ENCODE measurements at regions not wholly inside any gene's neighbourhood (a gene's known extent, or its start where the extent isn't known, plus 50 kb on each side); places are given as distances from the start of the nearest gene placed in this dataset.

GRCh38 chr5:57804505-57804904, 321.9 kb upstream of the ACTBL2 start:
- no peak for DNase-seq
- Mint-ChIP-seq H3K9me3 (peaks cover 0 to 5% (median 0%) of the 10 kb centered on the region in 5 donors), H3K27me3 (no peaks in the 10 kb centered on the region), H3K4me3 (no peak overlapping the region), H3K36me3 (no peaks in the 10 kb centered on the region), H3K4me1 (no peaks in the 10 kb centered on the region), H3K27ac (no peak overlapping the region)
- no peaks in the 10 kb centered on the region for H3K4me1 ChIP-seq (ENCODE audit: insufficient read depth, low read length)
- ChIA-PET CTCF (no interaction called here), POLR2A (no interaction called here)
- H3K27ac ChIP-seq (ENCODE audit: low read depth, low read length) = no peak overlapping the region
- H3K4me3 ChIP-seq (ENCODE audit: low read length) = no peak overlapping the region
- no peaks in the 10 kb centered on the region for H3K27me3 ChIP-seq (ENCODE audit: insufficient read depth, low read length, poor library complexity, severe bottlenecking)
- H3K9me3 ChIP-seq (ENCODE audit: low read length) = no peaks in the 10 kb centered on the region
- no peaks in the 10 kb centered on the region for H3K36me3 ChIP-seq (ENCODE audit: insufficient read depth, low read length)

GRCh38 chr5:57804007-57804444, 321.4 kb upstream of the ACTBL2 start:
- Mint-ChIP-seq H3K27ac (no peak overlapping the region), H3K36me3 (no peaks in the 10 kb centered on the region), H3K9me3 (peaks cover 0 to 5% (median 0%) of the 10 kb centered on the region in 5 donors), H3K4me3 (no peak overlapping the region), H3K4me1 (no peaks in the 10 kb centered on the region), H3K27me3 (no peaks in the 10 kb centered on the region)
- no peak for DNase-seq
- Histone ChIP-seq H3K36me3 (ENCODE audit: insufficient read depth, low read length) (no peaks in the 10 kb centered on the region), H3K27me3 (ENCODE audit: insufficient read depth, low read length, poor library complexity, severe bottlenecking) (no peaks in the 10 kb centered on the region), H3K9me3 (ENCODE audit: low read length) (no peaks in the 10 kb centered on the region), H3K27ac (ENCODE audit: low read depth, low read length) (no peak overlapping the region), H3K4me1 (ENCODE audit: insufficient read depth, low read length) (no peaks in the 10 kb centered on the region), H3K4me3 (ENCODE audit: low read length) (no peak overlapping the region)
- POLR2A ChIA-PET = no interaction called here
- CTCF ChIA-PET = no interaction called here

- DNase-seq = no peak
- no peak overlapping the region for H3K27ac ChIP-seq (ENCODE audit: low read depth, low read length)
- Mint-ChIP-seq H3K4me1 (no peaks in the 10 kb centered on the region), H3K9me3 (peaks cover 0 to 8% (median 0%) of the 10 kb centered on the region in 5 donors), H3K4me3 (no peak overlapping the region), H3K27ac (no peak overlapping the region), H3K36me3 (no peaks in the 10 kb centered on the region), H3K27me3 (no peaks in the 10 kb centered on the region)
- POLR2A ChIA-PET = no interaction called here
- H3K4me3 ChIP-seq (ENCODE audit: low read length) = no peak overlapping the region
- no peaks in the 10 kb centered on the region for H3K36me3 ChIP-seq (ENCODE audit: insufficient read depth, low read length)
- CTCF ChIA-PET = no interaction called here
- no peaks in the 10 kb centered on the region for H3K9me3 ChIP-seq (ENCODE audit: low read length)
- no peaks in the 10 kb centered on the region for H3K27me3 ChIP-seq (ENCODE audit: insufficient read depth, low read length, poor library complexity, severe bottlenecking)
- H3K4me1 ChIP-seq (ENCODE audit: insufficient read depth, low read length) = no peaks in the 10 kb centered on the region
These were observed 319.5 kb upstream of the ACTBL2 start for GRCh38 chr5:57802131-57802530.

- H3K4me1 Mint-ChIP-seq = no peaks in the 10 kb centered on the region
- ChIA-PET CTCF (no interaction called here), POLR2A (no interaction called here)
- H3K27ac Mint-ChIP-seq = no peak overlapping the region
- no peaks in the 10 kb centered on the region for H3K9me3 ChIP-seq (ENCODE audit: low read length)
- no peak for DNase-seq
- H3K4me3 ChIP-seq (ENCODE audit: low read length) = no peak overlapping the region
- no peaks in the 10 kb centered on the region for H3K27me3 ChIP-seq (ENCODE audit: insufficient read depth, low read length, poor library complexity, severe bottlenecking)
- H3K4me3 Mint-ChIP-seq = no peak overlapping the region
- no peaks in the 10 kb centered on the region for H3K4me1 ChIP-seq (ENCODE audit: insufficient read depth, low read length)
- H3K9me3 Mint-ChIP-seq = peaks cover 0 to 4% (median 0%) of the 10 kb centered on the region in 5 donors
- H3K27me3 Mint-ChIP-seq = no peaks in the 10 kb centered on the region
- no peak overlapping the region for H3K27ac ChIP-seq (ENCODE audit: low read depth, low read length)
- H3K36me3 Mint-ChIP-seq = no peaks in the 10 kb centered on the region
- H3K36me3 ChIP-seq (ENCODE audit: insufficient read depth, low read length) = no peaks in the 10 kb centered on the region
These were observed 312.6 kb upstream of the ACTBL2 start for GRCh38 chr5:57795203-57795602.

GRCh38 chr5:57791875-57792274, 309.3 kb upstream of the ACTBL2 start:
- H3K4me3 ChIP-seq (ENCODE audit: low read length) = no peak overlapping the region
- no peaks in the 10 kb centered on the region for H3K36me3 Mint-ChIP-seq
- H3K27ac ChIP-seq (ENCODE audit: low read depth, low read length) = no peak overlapping the region
- no peaks in the 10 kb centered on the region for H3K4me1 ChIP-seq (ENCODE audit: insufficient read depth, low read length)
- H3K4me3 Mint-ChIP-seq = no peak overlapping the region
- CTCF ChIA-PET = no interaction called here
- POLR2A ChIA-PET = no interaction called here
- H3K9me3 ChIP-seq (ENCODE audit: low read length) = no peaks in the 10 kb centered on the region
- no peak overlapping the region for H3K27ac Mint-ChIP-seq
- no peak for DNase-seq
- no peaks in the 10 kb centered on the region for H3K27me3 Mint-ChIP-seq
- no peaks in the 10 kb centered on the region for H3K36me3 ChIP-seq (ENCODE audit: insufficient read depth, low read length)
- H3K9me3 Mint-ChIP-seq = peaks cover 0 to 3% (median 0%) of the 10 kb centered on the region in 5 donors
- H3K27me3 ChIP-seq (ENCODE audit: insufficient read depth, low read length, poor library complexity, severe bottlenecking) = no peaks in the 10 kb centered on the region
- no peaks in the 10 kb centered on the region for H3K4me1 Mint-ChIP-seq

- H3K27ac Mint-ChIP-seq = no peak overlapping the region
- no peaks in the 10 kb centered on the region for H3K36me3 Mint-ChIP-seq
- H3K27me3 ChIP-seq (ENCODE audit: insufficient read depth, low read length, poor library complexity, severe bottlenecking) = no peaks in the 10 kb centered on the region
- ChIA-PET POLR2A (no interaction called here), CTCF (no interaction called here)
- no peaks in the 10 kb centered on the region for H3K4me1 Mint-ChIP-seq
- no peak for DNase-seq
- H3K27ac ChIP-seq (ENCODE audit: low read depth, low read length) = no peak overlapping the region
- H3K4me3 Mint-ChIP-seq = no peak overlapping the region
- H3K4me1 ChIP-seq (ENCODE audit: insufficient read depth, low read length) = no peaks in the 10 kb centered on the region
- H3K36me3 ChIP-seq (ENCODE audit: insufficient read depth, low read length) = no peaks in the 10 kb centered on the region
- no peaks in the 10 kb centered on the region for H3K27me3 Mint-ChIP-seq
- no peaks in the 10 kb centered on the region for H3K9me3 ChIP-seq (ENCODE audit: low read length)
- H3K4me3 ChIP-seq (ENCODE audit: low read length) = no peak overlapping the region
- peaks cover 0 to 3% (median 0%) of the 10 kb centered on the region in 5 donors for H3K9me3 Mint-ChIP-seq
These were observed 303.3 kb upstream of the ACTBL2 start for GRCh38 chr5:57785946-57786345.

GRCh38 chr5:57784121-57784520, 301.5 kb upstream of the ACTBL2 start:
- Mint-ChIP-seq H3K4me1 (no peaks in the 10 kb centered on the region), H3K27me3 (no peaks in the 10 kb centered on the region), H3K4me3 (no peak overlapping the region), H3K9me3 (no peaks in the 10 kb centered on the region), H3K36me3 (no peaks in the 10 kb centered on the region), H3K27ac (no peak overlapping the region)
- no peak overlapping the region for H3K4me3 ChIP-seq (ENCODE audit: low read length)
- CTCF ChIA-PET = no interaction called here
- H3K9me3 ChIP-seq (ENCODE audit: low read length) = no peaks in the 10 kb centered on the region
- POLR2A ChIA-PET = no interaction called here
- H3K27ac ChIP-seq (ENCODE audit: low read depth, low read length) = no peak overlapping the region
- no peaks in the 10 kb centered on the region for H3K36me3 ChIP-seq (ENCODE audit: insufficient read depth, low read length)
- H3K4me1 ChIP-seq (ENCODE audit: insufficient read depth, low read length) = no peaks in the 10 kb centered on the region
- no peak for DNase-seq
- no peaks in the 10 kb centered on the region for H3K27me3 ChIP-seq (ENCODE audit: insufficient read depth, low read length, poor library complexity, severe bottlenecking)

GRCh38 chr5:57783693-57784092, 301.1 kb upstream of the ACTBL2 start:
- no peaks in the 10 kb centered on the region for H3K27me3 Mint-ChIP-seq
- ChIA-PET CTCF (no interaction called here), POLR2A (no interaction called here)
- H3K36me3 Mint-ChIP-seq = no peaks in the 10 kb centered on the region
- no peaks in the 10 kb centered on the region for H3K9me3 ChIP-seq (ENCODE audit: low read length)
- H3K4me3 ChIP-seq (ENCODE audit: low read length) = no peak overlapping the region
- H3K4me3 Mint-ChIP-seq = no peak overlapping the region
- H3K4me1 ChIP-seq (ENCODE audit: insufficient read depth, low read length) = no peaks in the 10 kb centered on the region
- no peak overlapping the region for H3K27ac ChIP-seq (ENCODE audit: low read depth, low read length)
- H3K9me3 Mint-ChIP-seq = no peaks in the 10 kb centered on the region
- no peaks in the 10 kb centered on the region for H3K27me3 ChIP-seq (ENCODE audit: insufficient read depth, low read length, poor library complexity, severe bottlenecking)
- no peaks in the 10 kb centered on the region for H3K36me3 ChIP-seq (ENCODE audit: insufficient read depth, low read length)
- no peak overlapping the region for H3K27ac Mint-ChIP-seq
- no peak for DNase-seq
- H3K4me1 Mint-ChIP-seq = no peaks in the 10 kb centered on the region

- Mint-ChIP-seq H3K4me1 (no peaks in the 10 kb centered on the region), H3K9me3 (no peaks in the 10 kb centered on the region), H3K27ac (no peak overlapping the region), H3K27me3 (no peaks in the 10 kb centered on the region), H3K36me3 (no peaks in the 10 kb centered on the region), H3K4me3 (no peak overlapping the region)
- Histone ChIP-seq H3K27ac (ENCODE audit: low read depth, low read length) (no peak overlapping the region), H3K4me1 (ENCODE audit: insufficient read depth, low read length) (no peaks in the 10 kb centered on the region), H3K9me3 (ENCODE audit: low read length) (no peaks in the 10 kb centered on the region), H3K36me3 (ENCODE audit: insufficient read depth, low read length) (no peaks in the 10 kb centered on the region), H3K4me3 (ENCODE audit: low read length) (no peak overlapping the region), H3K27me3 (ENCODE audit: insufficient read depth, low read length, poor library complexity, severe bottlenecking) (no peaks in the 10 kb centered on the region)
- CTCF ChIA-PET = no interaction called here
- POLR2A ChIA-PET = no interaction called here
- DNase-seq = no peak
These were observed 298.3 kb upstream of the ACTBL2 start for GRCh38 chr5:57780961-57781325.

All from CD8-positive, alpha-beta memory T cell (primary cell).